ENCODE measurements at regions not wholly inside any gene's neighbourhood (a gene's known extent, or its start where the extent isn't known, plus 50 kb on each side); places are given as distances from the start of the nearest gene placed in this dataset.

DNA sequence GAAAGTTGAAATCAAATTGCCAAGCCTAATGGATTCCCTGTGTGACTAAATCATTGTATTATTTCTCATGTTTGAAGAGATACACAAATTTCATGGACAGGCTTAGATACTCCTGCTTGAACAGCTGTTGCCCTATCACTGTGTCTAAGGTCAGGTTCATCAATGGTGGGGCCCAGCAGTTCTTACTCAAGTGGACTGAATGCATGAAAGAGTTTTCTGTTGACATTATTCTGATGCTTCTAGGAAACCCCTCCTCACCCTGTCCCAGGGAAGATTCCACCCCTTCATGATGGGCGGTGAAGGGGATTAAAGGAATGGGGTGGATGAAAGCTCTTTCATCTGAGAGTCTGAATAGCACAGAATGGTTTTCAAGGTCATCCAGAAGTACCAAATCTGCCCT lies 148.8 kb downstream of the INO80D start:
- DNase-seq, result no peak

DNA sequence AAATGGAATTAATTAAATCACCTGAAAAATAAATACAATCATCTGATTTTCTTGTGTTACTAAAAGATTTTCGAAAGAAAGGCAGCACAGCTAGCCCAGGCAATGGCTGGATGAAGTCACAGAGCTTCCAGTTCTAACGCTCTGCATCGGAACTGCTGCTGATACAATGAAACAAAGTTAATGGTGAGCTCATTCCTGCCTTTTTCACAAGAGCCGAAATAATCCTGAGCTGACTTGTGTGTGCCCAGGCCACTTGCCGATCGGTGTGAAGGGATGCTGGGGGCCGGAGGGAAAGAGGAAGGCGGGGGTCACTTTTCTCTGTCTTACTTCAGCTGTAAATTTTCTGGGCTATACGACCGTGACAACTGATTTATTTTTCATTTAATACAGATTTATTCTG lies 149.5 kb downstream of the INO80D start:
- no peak for DNase-seq

DNA sequence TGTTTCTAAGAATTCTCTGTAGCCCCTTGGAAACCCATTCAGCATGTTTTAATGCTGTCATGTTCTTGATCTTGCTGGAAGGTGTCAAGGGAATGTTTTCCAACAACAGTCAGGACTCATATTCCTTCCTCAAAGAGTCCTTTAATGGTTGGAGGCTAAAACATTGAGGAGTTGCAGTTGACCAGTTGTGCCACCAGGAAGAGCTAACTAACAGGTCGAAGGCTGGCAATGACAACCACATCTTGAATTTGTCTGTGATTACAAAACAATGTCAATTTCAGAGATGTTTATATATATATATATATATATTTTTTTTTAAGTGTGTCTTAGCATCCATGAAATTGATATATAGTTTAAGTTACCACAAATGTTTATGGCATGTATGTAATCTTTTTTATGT lies 151.5 kb downstream of the INO80D start:
- no peak for DNase-seq

DNA sequence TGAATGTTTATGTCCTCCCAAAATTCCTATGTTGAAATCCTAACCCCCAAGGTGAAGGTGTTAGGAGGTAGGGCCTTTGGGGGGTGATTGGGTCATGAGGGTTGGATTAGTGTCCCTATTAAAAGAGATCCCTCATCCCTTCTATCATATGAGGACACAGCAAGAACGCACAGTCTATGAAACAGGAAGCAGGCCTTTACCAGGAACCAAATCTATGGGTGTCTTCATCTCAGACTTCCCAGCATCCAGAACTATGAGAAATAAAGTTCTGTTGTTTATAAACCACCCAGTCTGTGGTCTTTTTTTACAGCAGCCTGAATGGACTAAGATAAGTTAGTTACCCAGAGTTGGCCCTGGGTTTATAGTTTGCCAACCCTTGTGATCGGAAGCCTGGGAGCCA lies 153.1 kb downstream of the INO80D start:
- DNase-seq, result no peak

DNA sequence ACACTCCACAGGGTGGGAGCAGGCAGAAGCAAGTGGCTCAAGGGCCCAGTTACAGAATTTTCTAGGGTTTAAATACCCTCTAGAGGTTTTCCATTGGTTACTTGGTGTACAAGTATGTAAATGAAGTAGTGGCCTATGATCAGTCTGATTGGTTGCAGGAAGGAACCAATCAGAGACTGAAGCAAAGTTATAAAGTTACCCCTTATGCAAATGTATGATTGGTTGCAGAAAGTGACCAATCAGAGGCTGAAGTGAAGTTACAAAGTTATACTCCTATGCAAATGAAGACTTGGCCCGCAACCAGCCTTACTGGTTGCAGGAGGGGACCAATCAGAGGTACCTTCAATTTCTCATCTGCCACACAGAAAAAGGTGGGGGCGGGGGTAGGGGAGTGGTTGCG lies 154.6 kb downstream of the INO80D start:
- DNase-seq, result no peak

DNA sequence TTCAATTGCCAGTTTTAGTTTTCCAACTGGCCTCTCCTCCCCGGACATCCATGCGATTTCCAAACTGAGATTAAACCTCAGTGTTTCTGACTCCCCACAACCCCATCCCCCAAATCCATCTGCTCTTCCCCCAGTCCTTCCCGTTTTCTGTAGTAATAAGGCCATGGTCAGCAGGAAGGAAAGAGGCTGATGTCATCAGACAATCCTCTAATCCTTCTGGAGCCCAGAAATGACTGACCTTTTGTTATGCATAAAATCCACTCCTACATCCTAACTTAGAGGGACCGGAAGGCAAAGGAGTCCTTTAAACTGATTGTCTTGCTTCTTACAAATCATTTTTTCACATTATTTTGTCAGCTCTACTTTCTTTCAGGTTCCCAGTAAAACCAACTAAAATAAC lies 155.8 kb downstream of the INO80D start:
- DNase-seq, result peak in 1 of 3 donors; percentile 40

DNA sequence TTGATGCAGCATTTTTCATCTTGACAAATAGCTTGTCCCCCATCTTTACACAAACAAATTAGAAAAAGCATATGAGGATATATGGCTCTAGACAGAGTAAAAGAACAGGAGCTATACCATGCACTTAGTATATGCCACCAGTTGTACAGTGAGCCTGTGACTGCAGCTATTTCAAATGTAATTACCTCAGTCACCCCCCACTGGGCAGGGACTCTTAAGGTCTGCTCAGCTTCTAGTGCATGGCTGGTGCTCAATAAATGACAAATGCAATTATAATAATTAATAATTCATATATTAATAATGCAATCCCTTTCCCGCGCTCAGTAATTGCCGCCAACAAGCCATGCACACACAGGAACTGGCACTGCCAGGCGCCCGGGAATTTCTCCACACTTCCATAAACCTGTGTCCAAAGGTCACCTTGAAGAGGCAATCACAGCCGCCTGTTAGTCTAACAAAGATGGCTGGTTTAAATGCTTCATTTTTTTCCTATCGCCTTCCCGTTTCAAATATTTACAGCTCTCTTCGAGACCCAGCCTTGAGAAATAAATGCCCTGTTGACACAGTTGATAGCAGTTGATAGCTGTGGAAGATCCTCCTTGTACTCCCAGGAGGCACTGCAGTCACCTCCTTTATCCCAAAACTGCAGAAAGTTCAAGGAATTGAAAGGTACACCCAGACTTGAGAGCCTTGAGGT lies 156.6 kb downstream of the INO80D start:
- no peak for DNase-seq

DNA sequence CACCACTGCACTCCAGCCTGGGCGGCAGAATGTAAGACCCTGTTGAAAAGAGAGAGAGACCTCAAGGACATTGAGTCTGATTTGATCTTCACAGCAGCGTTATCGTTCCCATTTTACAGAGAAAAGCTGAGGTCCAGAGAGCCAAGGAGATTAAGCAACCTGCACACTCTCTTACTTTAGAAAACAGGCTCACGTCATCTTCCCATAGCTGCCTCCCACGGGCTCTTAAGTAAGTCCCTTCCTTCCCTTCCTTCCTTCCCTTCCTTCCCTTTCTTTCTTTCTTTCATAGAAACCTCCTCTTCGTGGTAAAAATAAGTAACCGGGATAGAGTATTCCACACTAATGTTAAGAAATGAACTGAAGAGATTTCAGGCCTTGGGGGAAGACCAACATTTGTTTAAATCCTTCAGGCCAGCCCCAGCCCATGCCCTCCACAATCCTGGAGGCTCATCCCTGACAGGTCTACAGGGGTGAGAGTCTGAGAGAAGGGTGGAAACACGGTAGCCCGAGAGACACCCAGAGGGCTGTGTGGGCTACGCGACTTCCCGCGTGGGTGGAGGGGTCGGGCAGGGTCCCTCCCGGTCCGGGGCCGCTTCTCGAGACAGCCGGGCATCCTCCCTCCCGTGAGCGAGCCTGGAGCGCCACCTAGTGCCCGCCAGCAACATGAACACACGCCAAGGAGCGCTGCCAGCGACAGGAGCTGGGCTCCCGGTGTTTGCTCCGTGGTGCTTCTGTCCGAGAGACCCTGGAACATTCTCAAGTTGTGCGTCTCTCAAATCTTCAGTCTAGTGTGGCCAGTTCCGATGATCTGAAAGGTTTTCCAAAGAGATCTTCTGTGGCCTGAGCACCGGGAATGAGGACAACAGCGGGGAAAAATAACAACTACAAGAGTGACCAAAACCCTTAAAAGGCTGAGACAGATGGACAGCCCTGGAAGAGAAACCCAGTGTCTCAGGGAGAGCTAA lies 160.3 kb downstream of the INO80D start:
- peak; percentile 44 to 91 (median 81) for DNase-seq

DNA sequence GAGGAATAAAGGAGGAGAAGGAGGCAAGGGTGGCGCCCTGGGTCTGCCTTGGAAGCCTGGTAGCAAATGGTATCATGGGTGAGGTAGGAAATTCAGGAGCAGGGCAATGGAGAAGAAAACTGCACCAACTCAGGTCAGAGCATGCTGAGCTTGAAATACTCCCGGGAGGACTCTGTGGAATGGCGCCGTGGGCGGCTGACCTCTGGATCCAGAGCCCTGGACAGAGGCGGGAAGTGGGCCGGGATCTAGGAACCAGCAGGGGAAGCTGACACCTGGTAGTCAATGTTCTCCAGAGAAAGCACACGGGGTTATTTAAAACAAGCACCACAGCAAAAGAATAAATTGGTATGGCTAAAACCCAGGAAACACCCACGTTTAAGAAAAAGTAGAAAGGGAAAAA lies 161.3 kb downstream of the INO80D start:
- no peak for DNase-seq

DNA sequence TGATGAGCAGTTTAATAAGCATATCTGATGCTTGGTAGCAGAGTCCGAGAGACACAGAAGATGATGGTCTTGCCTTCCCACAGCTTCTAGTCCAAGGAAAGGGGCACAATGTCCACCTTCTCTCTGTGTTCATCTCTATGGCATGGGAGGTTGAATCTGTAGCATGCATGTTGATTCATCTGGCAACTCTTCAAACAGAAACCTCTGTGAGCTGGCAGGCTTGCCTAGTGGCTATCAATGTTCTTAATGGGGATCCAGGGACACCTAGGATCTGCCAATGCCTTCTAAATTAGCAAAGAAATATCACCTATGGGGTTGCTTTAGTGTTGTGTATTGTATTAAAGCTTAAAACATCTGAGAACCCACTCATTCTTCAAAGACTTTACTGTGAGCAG lies 170.8 kb downstream of the INO80D start:
- DNase-seq, result no peak

DNA sequence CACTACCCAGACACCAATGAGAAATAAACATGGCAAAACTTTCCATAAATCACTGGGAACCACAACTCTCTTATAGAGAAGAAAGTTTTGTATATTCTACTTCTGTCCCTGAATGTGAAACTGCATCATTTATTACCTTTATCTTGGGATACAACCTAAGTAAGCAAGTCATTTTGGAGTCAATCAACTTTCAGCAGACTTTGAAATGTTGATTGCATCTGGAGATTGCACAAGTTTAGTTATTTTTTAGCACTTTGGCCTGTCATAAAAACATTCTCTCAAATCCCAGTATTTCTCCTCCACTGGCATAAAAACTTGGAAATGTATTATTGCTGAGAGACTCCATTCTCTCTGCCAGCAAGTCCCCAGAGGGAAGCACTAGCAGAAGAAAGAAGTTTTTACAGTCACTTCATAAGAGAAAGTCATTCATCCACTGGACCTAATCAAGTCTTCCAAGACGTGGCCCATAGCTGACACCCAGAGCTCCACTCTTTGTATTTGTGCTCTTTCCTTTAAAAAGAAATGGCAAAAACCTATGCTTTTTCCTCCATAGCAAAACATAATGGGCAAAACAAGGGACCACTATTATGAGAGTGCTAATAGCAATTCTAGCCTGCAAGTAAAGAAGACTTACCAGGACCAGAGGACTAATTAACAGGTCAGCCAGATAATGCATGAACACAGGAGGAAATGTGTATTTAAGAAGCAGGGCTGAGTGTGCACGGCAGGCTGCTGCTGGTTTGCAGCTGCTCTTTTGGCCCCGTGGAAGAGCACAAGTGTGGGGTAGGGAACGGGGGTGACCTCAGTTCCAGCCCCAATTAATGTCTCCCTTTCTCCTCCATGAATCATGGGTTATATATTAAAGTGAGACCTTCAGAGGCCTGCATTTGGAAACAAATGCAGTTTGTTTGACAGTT lies 171.5 kb downstream of the INO80D start:
- no peak for DNase-seq

DNA sequence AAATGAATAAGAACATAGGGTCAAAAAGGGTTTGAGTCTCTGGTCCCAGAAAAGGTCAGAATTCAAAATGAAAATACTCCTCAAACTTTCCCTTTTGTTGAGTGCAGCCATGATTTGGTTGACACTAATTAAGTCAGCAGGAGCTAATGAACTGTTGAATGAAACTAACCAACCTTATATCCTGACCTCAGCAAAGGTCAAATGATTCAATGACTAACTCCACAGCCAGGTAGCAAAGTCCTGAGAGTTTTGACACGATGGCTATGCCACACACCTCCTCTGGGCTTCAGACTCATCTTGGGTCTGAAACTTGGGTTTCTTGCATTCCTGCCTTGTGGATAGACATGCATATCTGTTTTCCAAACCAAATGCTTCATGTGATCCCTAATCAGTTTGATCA lies 172.3 kb downstream of the INO80D start:
- DNase-seq, result no peak

DNA sequence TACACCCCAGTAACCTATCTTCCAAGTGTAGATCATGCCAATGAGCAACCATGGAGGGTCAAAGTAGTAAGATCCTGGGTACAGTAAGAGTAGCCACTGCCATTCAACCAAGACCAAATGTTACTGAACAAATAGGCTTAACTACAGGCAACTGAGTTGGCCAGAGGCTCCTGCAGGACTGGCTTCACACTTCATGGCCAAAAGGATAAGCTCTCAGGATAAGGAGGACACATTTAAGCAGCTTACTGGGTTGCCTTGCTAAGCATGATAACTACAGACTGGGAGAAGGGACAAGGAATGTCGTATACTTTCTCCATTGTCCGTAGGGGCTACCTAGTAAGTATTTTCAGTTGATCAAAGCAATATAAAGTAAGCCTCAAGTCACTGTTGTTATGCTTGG lies 174.7 kb downstream of the INO80D start:
- no peak for DNase-seq

DNA sequence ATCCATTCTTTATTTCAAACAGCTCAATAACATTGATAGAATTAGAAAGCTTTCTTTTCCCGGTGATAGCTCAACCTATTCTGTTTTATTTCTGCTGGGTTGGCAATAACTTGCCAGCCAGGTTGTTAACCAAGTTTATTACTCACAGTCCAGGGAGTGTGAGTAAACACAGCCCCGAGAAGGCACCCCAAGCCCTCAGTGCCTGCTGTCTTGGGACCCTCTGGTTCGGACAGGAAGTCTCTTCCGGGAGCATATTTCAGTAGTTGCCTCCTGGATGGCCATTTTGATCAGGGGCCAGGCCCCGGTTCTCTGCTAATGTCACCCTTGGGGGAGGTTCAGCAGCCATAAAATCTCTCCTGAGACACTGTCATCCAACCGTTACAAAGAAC lies 176.8 kb downstream of the INO80D start:
- DNase-seq, result peak in 1 of 3 donors; percentile 34

DNA sequence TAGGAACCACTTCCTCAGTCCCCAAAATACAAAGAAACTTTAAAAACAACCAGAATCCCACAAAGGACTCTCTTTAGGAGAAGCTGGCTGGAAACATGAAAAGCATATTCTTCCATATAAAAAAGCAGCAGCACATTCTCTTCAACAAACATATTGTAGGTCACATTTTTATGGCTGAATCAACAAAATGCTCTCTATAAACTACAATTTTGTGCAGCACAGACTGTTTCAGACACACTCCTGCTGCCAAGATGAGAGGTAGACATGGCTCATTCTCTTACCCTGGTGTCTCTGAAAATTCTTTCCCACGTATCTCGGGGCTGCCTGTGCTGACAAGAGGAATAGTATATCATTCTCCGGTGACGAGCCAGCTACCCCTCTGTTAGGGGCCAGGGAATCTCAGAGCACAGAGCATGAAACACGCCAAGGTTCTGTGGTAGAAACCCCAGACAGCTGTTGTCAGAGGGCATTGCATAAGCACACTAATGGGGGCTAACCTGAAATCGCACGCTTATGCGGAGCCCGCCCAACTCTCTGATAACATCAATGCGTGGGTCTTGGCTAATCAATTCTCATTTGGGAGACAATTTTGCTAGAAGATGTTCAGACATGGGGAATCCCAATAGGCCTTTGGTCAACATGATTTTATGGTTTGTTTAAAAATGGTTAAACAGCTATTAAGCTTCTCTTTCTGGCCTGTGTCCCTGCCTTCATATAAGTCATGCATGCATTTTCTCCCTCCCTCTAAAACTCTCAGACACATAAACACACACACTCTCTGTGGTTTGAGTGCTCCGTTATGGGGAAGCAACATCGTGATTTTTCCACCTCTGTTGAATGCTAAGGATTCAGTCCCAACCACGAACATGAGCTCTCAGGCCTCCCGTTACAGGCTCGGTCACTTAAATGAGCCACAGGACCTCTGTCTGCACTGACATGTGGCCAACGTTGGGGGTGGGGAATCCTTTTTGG lies 177.5 kb downstream of the INO80D start:
- peak in 1 of 3 donors; percentile 77 for DNase-seq

DNA sequence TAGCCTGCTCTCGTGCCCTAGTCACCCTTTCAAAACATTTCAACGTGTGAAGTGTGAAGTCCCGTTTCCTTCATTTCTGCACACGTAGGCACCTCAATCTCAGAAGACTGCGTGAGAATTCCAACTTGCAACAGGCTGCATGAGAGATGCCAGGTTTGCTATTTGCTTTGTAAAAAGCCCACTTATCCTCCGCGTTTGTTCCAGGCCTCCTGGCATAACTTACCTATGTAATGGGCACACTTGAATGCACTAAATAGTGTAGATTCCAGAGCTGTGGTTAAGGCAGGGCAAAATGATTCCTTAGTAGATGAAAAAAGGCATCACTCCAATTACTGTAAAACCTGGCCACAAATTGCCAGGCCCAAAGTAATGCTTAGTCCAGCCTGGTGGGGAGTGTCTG lies 179.6 kb downstream of the INO80D start:
- DNase-seq, result no peak

DNA sequence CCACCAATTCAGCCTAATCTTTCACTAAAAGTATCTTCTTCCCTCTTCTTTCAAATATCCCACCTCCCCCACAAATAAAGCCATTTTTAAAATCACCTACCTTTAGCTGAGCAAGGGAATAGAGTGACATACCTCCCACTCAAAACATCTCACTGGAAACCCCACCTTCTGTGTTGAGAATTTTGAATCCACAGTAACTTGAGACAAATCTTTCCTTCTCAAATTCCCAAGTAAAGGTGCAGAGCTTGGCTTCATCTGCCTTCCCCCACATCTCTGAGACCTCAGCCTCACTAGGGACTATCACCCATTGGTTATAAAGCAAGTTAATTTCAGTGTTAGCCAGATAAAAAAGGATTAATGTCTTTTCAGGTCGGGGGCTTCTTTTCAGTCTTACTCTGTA lies 180.4 kb downstream of the INO80D start:
- DNase-seq, result no peak

DNA sequence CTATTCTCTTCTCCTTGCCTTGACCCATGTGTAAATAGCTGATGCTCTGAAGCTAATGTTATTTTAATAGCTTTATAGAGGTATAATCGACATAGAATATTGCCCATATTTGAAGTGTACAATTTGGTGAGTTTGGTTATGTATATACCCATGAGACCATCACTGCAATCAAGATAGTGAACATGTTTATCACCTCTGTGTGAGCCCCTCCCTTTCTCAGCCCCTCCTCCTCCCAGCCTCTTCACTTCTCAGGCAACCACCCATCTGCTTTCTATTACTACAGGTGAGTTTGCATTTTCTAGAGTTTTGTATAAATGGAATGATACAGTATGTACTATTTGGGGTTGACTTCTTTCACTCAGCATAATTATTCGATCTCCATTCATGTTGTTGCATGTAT lies 181.1 kb downstream of the INO80D start:
- no peak for DNase-seq

DNA sequence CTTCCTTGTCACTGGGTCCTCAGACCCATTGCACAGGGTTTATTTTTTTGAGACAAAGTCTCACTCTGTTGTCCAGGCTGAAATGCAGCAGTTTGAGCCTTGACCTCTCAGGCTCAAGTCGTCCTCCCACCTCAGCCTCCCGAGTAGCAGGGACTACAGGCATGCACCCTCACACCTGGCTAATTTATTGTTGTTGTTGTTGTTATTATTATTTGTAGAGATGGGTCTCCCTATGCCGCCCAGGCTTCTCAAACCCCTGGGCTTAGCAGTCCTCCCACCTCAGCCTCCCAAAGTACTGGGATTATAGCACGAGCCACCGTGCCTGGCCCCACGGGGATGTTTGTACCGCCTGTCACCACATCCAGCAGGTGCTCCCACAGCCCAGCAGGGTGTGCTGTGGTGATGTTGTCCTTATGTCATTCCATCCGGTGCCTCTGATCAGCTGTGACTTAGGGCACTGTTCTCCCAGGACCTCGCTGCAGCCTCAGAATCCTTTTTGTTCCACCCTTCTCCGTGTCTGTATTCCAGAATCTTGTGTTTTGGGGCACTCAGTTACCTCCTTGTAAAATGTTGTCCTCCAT lies 182.3 kb downstream of the INO80D start:
- DNase-seq, result no peak

DNA sequence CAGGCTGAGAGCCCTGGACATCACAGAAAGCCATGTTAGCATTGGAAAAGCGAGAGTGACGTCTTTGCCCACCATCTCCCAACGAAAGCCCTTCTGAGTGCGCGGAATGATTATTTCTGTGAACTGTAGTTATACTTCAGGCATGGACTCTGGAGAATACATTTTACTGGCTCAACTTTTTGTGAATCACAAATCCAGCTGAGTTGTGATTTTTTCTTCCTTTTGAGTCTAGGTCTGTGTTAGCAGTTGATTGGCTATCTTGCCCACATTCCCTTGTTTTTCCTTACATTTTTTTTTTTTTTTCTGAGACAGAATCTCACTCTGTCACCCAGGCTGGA lies 183.1 kb downstream of the INO80D start:
- DNase-seq, result peak in 1 of 3 donors; percentile 69
